Activated CD4-positive, alpha-beta T cell treated with anti-CD3 and anti-CD28 coated beads, Interleukin-2, amount 50 U/mL, for 16 hours (primary cell): ENCODE measurements at regions not wholly inside any gene's neighbourhood (a gene's known extent, or its start where the extent isn't known, plus 50 kb on each side); places are given as distances from the start of the nearest gene placed in this dataset.

Experiments used
- DNase-seq: peaks from one replicate; pipeline ENCODE4 v3.0.0-alpha.2; 2020

GRCh38 chr5:61264273-61264661 is 67.8 kb upstream of the ZSWIM6 start:
- no peak for DNase-seq

DNA sequence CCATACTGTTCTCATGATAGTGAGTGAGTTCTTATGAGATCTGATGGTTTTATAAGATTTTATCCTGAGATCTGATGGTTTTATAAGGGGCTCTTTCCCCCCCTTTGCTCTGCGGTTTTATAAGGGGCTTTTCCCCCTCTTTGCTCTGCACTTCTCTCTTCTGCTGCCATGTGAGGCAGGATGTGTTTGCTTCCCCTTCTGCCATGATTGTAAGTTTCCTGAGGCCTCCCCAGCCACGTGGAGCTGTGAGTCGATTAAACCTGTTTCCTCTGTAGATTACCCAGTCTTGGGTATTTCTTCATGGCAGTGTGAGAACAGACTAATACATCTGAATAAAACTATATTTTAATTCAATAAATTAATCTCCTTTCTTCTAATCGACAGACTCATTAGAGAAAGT is 64.9 kb upstream of the ZSWIM6 start:
- DNase-seq: no peak

GRCh38 chr5:61268871-61269270 is 63.2 kb upstream of the ZSWIM6 start:
- DNase-seq: no peak

GRCh38 chr5:61270510-61271165 is 61.4 kb upstream of the ZSWIM6 start:
- no peak for DNase-seq

GRCh38 chr5:61272688-61273087 is 59.4 kb upstream of the ZSWIM6 start:
- DNase-seq: no peak

GRCh38 chr5:61273279-61273975 is 58.6 kb upstream of the ZSWIM6 start:
- no peak for DNase-seq

DNA sequence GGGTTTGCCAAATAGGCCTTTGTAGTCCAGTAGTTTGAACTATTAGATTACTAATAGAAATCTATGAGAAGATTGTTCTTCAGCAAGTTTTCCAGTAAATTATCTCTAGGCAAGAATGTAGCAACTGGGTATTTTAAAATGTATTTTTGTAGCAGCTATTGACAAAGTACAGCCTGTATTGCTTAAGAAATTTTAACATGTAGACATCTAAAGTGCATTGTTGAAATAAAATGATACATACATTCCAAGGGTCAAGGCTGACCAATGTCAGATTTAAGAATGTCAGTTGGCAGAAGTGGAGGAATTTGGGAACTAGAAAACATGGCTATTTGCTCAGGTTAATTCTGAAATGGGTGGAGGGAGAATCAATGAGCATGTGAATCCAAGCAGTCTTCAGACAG is 57.5 kb upstream of the ZSWIM6 start:
- no peak for DNase-seq

GRCh38 chr5:61275841-61276240 is 56.2 kb upstream of the ZSWIM6 start:
- DNase-seq: peak; percentile 29

DNA sequence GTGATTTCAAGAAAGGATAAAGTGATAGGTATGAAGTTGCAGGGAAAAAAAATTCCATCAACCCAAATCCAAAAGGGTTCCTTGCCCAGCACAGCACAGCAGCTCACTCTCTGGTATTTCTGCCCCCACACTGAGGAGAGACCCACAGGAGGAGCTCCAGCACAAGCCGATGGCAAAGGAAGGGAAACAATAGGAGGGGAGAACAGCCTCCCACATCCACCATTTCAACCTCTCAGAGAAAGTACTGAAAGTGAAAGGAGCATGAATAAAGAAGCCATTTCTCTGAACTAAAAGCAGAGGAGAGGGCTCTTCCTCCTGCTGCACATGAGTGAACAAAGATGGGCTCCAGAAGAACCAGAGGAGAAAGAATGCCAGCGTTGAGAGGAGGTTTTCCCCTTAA is 54.9 kb upstream of the ZSWIM6 start:
- DNase-seq: peak; percentile 16

- DNase-seq: no peak
Observed at GRCh38 chr5:61277781-61278180, 54.3 kb upstream of the ZSWIM6 start.

DNA sequence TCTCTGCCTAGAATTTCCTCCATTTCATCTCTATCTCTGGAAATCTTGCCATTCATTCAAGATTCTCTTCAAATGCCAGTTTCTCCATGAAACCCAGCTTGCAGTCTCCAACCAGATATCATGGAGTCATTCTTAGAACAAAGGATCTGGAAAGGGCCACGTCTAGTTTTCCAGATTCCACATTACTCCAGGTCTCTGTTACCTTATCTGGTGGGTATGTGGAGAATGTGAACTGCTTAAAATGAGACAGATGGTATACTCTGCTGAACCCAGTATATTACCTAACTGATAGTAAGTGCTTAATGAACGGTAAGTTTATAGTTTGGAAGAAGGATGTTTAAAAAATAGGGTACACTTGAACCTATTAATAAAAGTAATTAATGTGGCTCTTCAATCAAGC is 52.3 kb upstream of the ZSWIM6 start:
- no peak for DNase-seq

DNA sequence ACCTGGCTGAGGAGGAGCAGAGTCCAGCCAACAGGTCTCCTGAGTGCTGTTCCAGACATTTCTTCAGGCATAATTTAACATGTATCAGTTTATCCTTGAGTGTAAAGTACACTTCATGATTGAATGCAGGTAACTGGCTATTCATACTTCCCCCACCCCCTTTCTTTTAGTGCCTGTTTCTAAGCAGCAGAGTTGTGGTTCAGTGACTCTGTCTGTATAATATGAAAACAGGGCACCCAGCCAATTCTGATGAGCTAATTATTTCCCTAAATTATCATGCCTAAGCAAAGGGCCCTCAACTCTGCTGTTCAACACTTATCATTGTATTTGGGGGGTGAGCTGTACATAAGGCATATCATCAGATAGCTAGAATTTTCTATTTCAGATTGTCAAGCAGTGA is 51.9 kb upstream of the ZSWIM6 start:
- no peak for DNase-seq

- peak; percentile 17 for DNase-seq
Observed at GRCh38 chr5:61280761-61281427, 51.2 kb upstream of the ZSWIM6 start.

DNA sequence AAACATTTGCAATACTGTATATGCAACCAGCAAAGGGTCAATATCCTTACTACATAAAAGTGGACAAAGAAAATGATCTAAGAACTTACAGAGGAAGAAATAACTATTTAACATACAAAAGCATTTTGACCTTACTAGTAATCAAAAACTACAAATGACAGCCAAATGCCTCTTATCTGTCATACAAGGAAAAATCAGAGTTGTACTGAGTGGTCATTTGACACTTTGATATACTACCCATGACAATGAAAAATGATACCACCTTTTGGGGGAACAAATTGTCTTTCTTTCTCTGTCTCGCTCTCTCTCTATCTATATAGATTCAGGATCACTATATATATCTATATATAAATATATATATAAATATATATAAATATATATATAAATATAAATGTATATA is 50.4 kb upstream of the ZSWIM6 start:
- no peak for DNase-seq
